Keratinocyte (primary cell): ENCODE measurements at regions not wholly inside any gene's neighbourhood (a gene's known extent, or its start where the extent isn't known, plus 50 kb on each side); places are given as distances from the start of the nearest gene placed in this dataset.

Source experiments
- DNase-seq: peaks from one replicate; pipeline ENCODE4 v3.0.0-alpha.2; 2011; ENCODE audit warnings: low read depth, missing footprints, low spot score
- FAIRE-seq: peaks from 2 replicates; lab custom pipeline; 2011; peaks lifted over from hg19 to GRCh38; lab: Jason Lieb, UNC
- H2AFZ ChIP-seq: 2 replicates; pipeline ENCODE4 v1.6.0; 2012; ENCODE audit warnings: low read length, control low read depth, inconsistent platforms; ENCODE audit not compliant: control insufficient read depth
- H3K27ac ChIP-seq: 2 replicates; pipeline ENCODE4 v1.5.1; 2011; ENCODE audit warnings: low read length; ENCODE audit not compliant: control insufficient read depth, insufficient read depth
- H3K27me3 ChIP-seq: 3 replicates; pipeline ENCODE4 v1.6.0; 2011; ENCODE audit warnings: low read length; ENCODE audit not compliant: control insufficient read depth, insufficient read depth; ENCODE audit errors: extremely low read depth
- H3K36me3 ChIP-seq, 2 experiments: 2 replicates in 1 of 2; 3 replicates in 1 of 2; pipeline ENCODE4 v1.5.1; 2011; ENCODE audit warnings: low read length in 2 of 2, mild to moderate bottlenecking in 1 of 2; ENCODE audit not compliant: control insufficient read depth in 2 of 2, insufficient read depth in 2 of 2; ENCODE audit errors: extremely low read depth in 1 of 2
- H3K4me1 ChIP-seq: 3 replicates; pipeline ENCODE4 v1.5.1; 2011; ENCODE audit warnings: low read length; ENCODE audit not compliant: control insufficient read depth, insufficient read depth; ENCODE audit errors: extremely low read depth
- H3K4me2 ChIP-seq: 3 replicates; pipeline ENCODE4 v1.6.0; 2011; ENCODE audit warnings: low read depth, low read length; ENCODE audit not compliant: control insufficient read depth, insufficient read depth; ENCODE audit errors: extremely low read depth
- H3K4me3 ChIP-seq, 3 experiments: fragments of 200-600 bp in 1 of 3; sonication (generic) in 1 of 3; 2 replicates in 2 of 3; 3 replicates in 1 of 3; pipeline ENCODE4 v1.5.1; 2011 to 2016; ENCODE audit warnings: low read length in 3 of 3, mild to moderate bottlenecking in 3 of 3, control low read depth in 2 of 3, inconsistent platforms in 1 of 3, low read depth in 1 of 3, mixed read lengths in 1 of 3, mixed run types in 1 of 3, moderate library complexity in 1 of 3; ENCODE audit not compliant: control insufficient read depth in 2 of 3, insufficient read depth in 2 of 3; ENCODE audit errors: extremely low read depth in 1 of 3
- H3K79me2 ChIP-seq: 2 replicates; pipeline ENCODE4 v1.6.0; 2012; ENCODE audit warnings: low read length; ENCODE audit not compliant: control insufficient read depth, insufficient read depth
- H3K9ac ChIP-seq: 3 replicates; pipeline ENCODE4 v1.6.0; 2011; ENCODE audit warnings: low read length; ENCODE audit not compliant: control insufficient read depth, insufficient read depth; ENCODE audit errors: extremely low read depth
- H3K9me1 ChIP-seq: 3 replicates; pipeline ENCODE4 v1.6.0; 2011; ENCODE audit warnings: low read length; ENCODE audit not compliant: control insufficient read depth, insufficient read depth; ENCODE audit errors: extremely low read depth
- H3K9me3 ChIP-seq: 2 replicates; pipeline ENCODE4 v1.5.1; 2012; ENCODE audit warnings: low read depth, low read length; ENCODE audit not compliant: control insufficient read depth
- H4K20me1 ChIP-seq: 3 replicates; pipeline ENCODE4 v1.6.0; 2011; ENCODE audit warnings: low read length; ENCODE audit not compliant: control insufficient read depth, insufficient read depth; ENCODE audit errors: extremely low read depth
- EZH2 ChIP-seq: IDR thresholded peaks from one replicate; pipeline ENCODE4 v1.6.1; 2012; ENCODE audit warnings: inconsistent platforms, mild to moderate bottlenecking, low read length, moderate library complexity
- dilution Hi-C: fragments of 300-500 bp; cut with MboI; formaldehyde crosslinking; loops from one replicate; pipeline ENCODE4 v1.7.0; 2020; ENCODE audit warnings: low sequenced_read_pairs; ENCODE audit not compliant: extremely low pct_ligation_motif_present
- TF ChIP-seq, protein P1 (sequence below), 3 experiments: IDR thresholded peaks in 1 of 3; conservative IDR thresholded peaks in 1 of 3; optimal IDR thresholded peaks in 1 of 3; 2 replicates in 2 of 3; 3 replicates in 1 of 3; pipeline versions ENCODE3 to v1.5.1; 2011; ENCODE audit warnings: low read length in 3 of 3, mild to moderate bottlenecking in 3 of 3, moderate library complexity in 2 of 3, control low read depth in 1 of 3, inconsistent platforms in 1 of 3; ENCODE audit not compliant: insufficient read depth in 2 of 3; ENCODE audit errors: extremely low read depth in 1 of 3

DNA sequence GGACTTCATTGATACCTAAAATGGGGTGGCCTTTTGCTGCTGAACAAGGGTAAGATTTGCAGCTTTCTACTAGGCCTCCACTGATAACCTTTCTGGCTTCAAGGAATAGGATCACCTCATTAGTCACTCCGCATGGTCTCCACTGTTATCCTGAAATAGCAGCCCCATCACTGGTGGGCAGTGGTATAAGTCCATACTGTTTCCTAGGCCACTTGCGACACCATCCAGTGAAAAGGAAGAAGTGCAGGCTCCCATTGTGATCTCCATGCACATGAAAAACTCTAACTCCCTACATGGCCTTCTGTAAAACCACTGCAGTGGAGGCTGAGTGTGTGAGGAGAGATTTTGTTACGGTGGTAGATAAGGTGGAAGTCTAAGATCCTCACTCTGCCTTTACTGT lies 1455.9 kb downstream of the SI start:
- Histone ChIP-seq H3K36me3 (no peaks in the 10 kb centered on the region), H3K27ac (no peak overlapping the region), H3K79me2 (no peaks in the 10 kb centered on the region), H4K20me1 (no peaks in the 10 kb centered on the region), H3K4me2 (no peak overlapping the region), H3K4me3 (no peak overlapping the region), H3K9me1 (no peaks in the 10 kb centered on the region), H3K9me3 (peaks cover 1% of the 10 kb centered on the region), H3K27me3 (no peaks in the 10 kb centered on the region), H3K4me1 (no peaks in the 10 kb centered on the region), H2AFZ (no peak overlapping the region), H3K9ac (no peak overlapping the region)
- FAIRE-seq (no peak), DNase-seq (no peak)
- TF ChIP-seq, protein P1, sequence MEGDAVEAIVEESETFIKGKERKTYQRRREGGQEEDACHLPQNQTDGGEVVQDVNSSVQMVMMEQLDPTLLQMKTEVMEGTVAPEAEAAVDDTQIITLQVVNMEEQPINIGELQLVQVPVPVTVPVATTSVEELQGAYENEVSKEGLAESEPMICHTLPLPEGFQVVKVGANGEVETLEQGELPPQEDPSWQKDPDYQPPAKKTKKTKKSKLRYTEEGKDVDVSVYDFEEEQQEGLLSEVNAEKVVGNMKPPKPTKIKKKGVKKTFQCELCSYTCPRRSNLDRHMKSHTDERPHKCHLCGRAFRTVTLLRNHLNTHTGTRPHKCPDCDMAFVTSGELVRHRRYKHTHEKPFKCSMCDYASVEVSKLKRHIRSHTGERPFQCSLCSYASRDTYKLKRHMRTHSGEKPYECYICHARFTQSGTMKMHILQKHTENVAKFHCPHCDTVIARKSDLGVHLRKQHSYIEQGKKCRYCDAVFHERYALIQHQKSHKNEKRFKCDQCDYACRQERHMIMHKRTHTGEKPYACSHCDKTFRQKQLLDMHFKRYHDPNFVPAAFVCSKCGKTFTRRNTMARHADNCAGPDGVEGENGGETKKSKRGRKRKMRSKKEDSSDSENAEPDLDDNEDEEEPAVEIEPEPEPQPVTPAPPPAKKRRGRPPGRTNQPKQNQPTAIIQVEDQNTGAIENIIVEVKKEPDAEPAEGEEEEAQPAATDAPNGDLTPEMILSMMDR (optimal IDR thresholded peaks at IDR 0.05 in 1 of 3, IDR thresholded peaks at IDR 0.05 in 1 of 3, conservative IDR thresholded peaks at IDR 0.05 in 1 of 3; ENCODE audit: extremely low read depth in 1 of 3, insufficient read depth in 2 of 3, low read length in 3 of 3), result no peak
- no peak for TF ChIP-seq EZH2
- dilution Hi-C loops, result no loop called here

DNA sequence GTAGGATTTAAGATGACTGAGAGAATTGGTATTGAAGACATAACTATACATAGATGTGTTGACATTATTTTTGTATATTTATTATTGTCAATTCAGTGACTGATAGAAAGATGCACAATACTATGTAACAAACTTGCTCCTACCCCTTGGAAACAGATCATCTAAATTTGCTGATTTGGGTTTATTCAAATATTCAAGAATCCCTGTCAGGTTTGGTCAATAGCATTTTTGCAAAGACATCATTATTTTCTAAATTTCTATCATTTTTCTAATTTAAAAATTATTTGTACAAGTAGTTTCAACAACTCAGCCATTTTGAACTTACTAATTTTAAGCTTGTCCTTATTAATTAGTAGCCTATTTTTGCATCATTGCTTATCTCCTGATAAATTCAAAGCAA lies 1463.4 kb downstream of the SI start:
- Histone ChIP-seq H3K36me3 (no peaks in the 10 kb centered on the region), H3K4me1 (no peaks in the 10 kb centered on the region), H3K4me2 (no peak overlapping the region), H3K9ac (no peak overlapping the region), H3K27ac (no peak overlapping the region), H3K79me2 (no peaks in the 10 kb centered on the region), H3K9me3 (no peaks in the 10 kb centered on the region), H4K20me1 (no peaks in the 10 kb centered on the region), H2AFZ (no peak overlapping the region), H3K9me1 (no peaks in the 10 kb centered on the region), H3K27me3 (no peaks in the 10 kb centered on the region), H3K4me3 (no peak overlapping the region)
- FAIRE-seq, result no peak
- dilution Hi-C loops, result no loop called here
- TF ChIP-seq, protein P1 (optimal IDR thresholded peaks at IDR 0.05 in 1 of 3, IDR thresholded peaks at IDR 0.05 in 1 of 3, conservative IDR thresholded peaks at IDR 0.05 in 1 of 3; ENCODE audit: extremely low read depth in 1 of 3, insufficient read depth in 2 of 3, low read length in 3 of 3), result no peak
- TF ChIP-seq EZH2, result no peak
- no peak for DNase-seq
